IPS-18c (cell line): ENCODE measurements at regions not wholly inside any gene's neighbourhood (a gene's known extent, or its start where the extent isn't known, plus 50 kb on each side); places are given as distances from the start of the nearest gene placed in this dataset.
A peak's percentile ranks its signal among the peaks of the same experiment; 100 is the strongest.

Experiments
- H3K4me3 ChIP-seq: 2 replicates; pipeline ENCODE4 v1.7.0; 2013; ENCODE audit warnings: low read depth, mild to moderate bottlenecking, low read length, moderate library complexity; ENCODE audit not compliant: insufficient read depth
- H3K9me3 ChIP-seq: one replicate; pipeline ENCODE4 v1.6.1; 2013; ENCODE audit warnings: mild to moderate bottlenecking, low read length, moderate library complexity; ENCODE audit not compliant: control insufficient read depth, insufficient read depth

DNA sequence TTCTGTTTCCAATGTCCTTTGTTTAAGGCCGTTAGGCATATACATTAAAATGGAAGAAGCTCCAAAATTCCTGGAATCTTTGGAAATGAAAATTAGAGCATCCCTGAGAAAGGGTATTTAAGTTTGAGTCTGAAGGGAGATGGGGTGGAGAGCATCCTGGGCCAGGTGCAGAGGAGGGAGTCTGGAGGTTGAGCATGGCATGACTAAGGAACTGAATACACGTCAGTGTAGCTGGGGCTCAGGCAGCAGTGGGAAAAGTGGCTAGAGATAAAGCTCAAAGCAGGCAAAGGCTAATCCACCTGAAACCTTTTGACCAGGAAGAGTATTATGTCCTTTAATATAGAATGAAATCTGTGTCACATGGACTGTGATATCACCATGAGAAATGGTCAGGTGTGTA lies 669.0 kb upstream of the RBFOX1 start:
- H3K9me3 ChIP-seq = no peaks in the 10 kb centered on the region
- H3K4me3 ChIP-seq = no peak overlapping the region

DNA sequence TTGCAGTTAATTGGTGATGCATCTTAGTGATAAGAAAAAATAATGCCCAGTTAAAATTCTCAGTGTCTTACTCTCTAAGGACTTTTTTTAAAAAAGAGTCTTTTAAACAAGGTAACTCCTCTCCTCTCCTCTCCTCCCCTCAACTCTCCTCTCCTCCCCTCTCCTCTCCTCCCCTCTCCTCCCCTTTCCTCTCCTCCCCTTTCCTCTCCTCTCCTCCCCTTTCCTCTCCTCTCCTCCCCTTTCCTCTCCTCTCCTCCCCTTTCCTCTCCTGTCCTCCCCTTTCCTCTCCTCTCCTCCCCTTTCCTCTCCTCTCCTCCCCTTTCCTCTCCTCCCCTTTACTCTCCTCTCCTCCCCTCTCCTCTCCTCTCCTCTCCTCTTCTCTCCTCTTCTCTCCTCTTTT lies 675.9 kb upstream of the RBFOX1 start:
- no peaks in the 10 kb centered on the region for H3K9me3 ChIP-seq

DNA sequence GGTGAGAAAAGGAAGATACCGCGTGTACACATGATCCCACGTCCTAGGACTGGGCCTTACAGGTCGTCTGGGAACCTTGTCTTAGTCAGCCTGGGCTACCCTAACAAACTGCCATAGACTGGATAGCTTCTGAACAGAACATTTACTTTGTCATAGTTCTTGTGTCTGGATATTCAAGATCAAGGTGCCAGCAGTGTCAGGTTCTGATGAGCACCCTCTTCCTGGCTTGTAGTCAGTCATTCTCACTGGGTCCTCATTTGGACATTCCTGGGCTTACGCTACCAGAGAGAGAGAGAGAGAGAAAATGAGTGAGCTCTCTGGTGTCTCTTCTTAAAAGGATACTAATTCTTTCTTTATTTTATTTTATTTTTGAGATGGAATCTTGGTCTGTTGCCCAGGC lies 685.8 kb upstream of the RBFOX1 start:
- no peak overlapping the region for H3K4me3 ChIP-seq
- H3K9me3 ChIP-seq = no peaks in the 10 kb centered on the region

More for the DNA sequence above, 675.9 kb upstream of the RBFOX1 start:
- no peak overlapping the region for H3K4me3 ChIP-seq

DNA sequence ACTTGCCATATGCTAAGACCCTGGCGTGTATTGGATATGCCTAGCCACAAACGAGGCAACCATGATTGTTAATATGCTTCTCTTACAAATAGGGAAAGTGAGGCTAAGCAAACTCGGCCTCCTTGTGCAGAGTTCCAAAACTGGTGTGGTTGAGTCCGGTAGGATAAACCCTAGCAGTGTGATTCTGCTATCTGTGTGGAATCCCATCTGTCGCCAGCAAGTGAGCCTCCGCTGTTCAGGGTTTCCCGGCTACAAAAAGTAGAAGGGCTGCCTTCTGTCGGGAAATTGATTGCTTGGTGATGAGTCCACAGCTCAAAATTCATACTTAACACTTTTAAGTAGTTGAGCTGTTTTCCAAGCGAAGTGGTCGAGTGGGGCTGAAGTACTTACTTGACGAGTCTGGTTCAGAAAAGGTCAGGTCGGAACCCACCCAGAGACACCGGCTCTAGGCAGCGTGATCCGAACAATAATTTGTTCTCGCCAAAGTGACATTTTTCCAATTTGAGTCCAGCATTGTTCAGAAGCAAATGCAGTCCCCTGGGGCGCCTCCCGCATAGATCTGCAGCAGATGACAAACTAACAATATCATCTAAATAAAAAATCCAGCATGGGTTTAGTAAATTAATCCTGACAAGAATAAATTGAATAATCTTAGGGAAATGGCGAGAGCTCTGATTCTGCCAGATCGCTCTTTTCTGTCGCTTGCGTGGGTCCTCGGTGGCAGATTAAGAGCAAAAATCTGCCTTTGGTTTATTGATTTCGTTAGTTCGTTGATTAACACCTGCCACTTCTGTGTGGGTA lies 686.7 kb upstream of the RBFOX1 start:
- Histone ChIP-seq H3K9me3 (no peaks in the 10 kb centered on the region), H3K4me3 (no peak overlapping the region)

DNA sequence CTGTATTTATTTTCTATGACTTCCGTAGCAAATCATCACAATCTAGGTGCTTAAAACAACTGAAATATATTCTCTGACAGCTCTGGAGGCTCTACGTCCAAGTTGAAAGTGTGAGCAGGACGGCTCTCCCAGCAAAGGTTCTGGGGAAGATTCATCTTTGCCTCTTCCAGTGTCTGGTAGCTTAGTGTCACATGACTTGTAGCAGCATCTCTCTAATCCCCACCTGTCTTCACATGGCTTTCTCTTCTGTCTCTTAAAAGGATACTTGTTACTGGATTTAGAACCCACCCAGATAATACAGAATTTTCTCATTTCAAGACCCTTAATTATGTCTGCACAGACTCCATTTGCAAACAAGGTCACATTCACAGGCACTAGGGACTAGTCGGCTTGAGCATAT lies 687.7 kb upstream of the RBFOX1 start:
- no peak overlapping the region for H3K4me3 ChIP-seq
- H3K9me3 ChIP-seq = no peaks in the 10 kb centered on the region

DNA sequence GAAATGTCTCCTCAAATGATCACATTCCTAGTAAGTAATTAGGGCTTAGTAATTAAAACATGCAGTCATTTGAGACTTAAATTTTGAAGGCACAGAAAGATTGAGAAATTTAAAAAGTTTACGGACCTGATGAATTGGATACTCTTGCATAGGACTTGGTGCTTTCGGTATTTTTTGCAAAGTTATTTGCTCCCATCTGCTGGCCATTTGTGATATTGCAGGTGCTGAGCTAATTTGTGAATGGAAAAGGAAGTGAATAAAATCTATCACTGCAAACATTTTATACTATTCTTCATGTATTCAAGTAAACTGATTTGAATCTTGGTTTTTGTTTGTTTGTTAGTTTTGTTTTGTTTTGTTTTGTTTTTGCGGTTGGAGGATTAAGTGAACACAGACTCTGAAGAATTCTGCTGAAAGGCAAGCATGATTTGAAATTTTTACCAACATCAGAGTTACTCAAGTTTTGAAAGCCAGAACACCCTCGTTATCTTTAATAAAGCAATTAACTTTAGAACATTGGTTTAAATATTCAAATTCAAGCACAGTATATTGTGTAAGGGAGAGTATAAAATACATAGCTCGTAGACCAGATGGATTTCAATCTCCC lies 689.5 kb upstream of the RBFOX1 start:
- H3K4me3 ChIP-seq = peak overlapping the region; percentile 28; the same call in 1 of the 2 replicates
- no peaks in the 10 kb centered on the region for H3K9me3 ChIP-seq

DNA sequence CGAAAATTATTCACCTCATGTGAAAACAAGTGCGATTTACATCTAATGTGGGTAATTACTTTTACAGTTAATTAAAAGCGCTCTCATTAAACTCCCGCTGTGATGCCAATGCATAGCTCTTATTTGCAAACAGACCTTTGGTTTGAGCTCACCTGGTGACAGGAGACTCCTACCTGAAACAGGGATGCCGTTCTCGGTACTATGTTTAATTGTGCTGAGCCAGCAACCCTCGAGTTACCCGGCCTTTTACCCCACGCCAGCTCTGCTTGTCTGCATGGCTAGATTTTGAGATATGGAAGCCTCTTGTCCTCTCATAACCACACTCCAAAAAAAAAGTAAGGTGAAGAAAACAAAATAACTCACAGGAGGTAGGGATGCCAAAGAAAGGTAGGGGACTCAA lies 690.4 kb upstream of the RBFOX1 start:
- 0 out of 2 replicates have a peak overlapping the region, but pooled peaks have one; percentile 28 for H3K4me3 ChIP-seq
- no peaks in the 10 kb centered on the region for H3K9me3 ChIP-seq

DNA sequence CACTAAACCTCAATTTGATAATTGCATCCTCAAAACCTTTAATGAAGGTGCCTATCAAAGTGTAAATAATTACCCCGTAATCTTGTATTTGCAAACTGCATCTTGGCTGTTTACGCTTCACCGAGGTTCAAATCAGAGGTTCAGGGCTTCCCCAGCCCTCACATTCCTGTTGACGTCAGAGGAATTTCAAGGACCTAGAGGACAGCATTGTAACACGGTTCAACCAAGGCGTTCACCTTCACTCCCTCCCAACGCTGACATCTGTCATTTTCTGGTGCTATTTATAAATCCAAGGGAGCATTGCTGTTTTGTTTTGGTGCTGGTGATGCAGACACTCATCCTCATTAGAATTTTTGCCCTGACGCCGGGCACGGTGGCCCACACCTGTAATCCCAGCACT lies 691.6 kb upstream of the RBFOX1 start:
- H3K4me3 ChIP-seq = no peak overlapping the region
- no peaks in the 10 kb centered on the region for H3K9me3 ChIP-seq

DNA sequence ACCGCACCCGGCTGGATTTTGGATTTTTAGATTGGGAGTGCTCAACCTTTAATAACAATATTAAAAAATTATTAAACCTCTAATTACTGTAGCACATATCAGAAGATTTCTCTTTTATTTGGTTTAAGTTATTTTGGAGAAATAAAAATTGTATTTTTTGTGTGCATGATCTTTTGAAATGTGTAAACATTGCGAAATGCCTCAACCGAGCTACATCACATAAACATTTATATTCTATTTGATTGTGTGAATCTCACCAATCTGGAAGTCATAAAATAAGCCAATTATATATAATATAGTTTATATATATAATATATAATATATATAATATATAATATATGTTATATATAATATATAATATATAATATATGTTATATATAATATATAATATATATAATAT lies 696.2 kb upstream of the RBFOX1 start:
- Histone ChIP-seq H3K9me3 (no peaks in the 10 kb centered on the region), H3K4me3 (no peak overlapping the region)

DNA sequence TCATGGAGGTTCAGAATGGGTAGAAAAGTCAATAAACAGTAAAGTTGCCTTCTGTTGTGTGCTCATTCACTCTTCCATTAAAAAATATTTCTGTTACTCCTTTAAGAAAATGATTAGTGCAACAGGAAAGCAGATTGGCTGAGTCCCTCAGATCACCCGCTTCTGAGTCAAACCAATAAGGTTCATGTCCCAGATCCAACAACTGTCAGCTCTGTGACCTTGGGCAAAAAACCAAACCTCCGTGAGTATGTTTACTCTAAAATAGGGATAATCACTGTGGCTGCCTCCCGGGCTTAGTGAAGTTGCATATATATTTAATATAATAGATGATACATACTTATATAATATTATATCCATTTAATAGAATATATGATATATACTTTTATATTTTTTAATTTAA lies 698.5 kb upstream of the RBFOX1 start:
- Histone ChIP-seq H3K4me3 (no peak overlapping the region), H3K9me3 (no peaks in the 10 kb centered on the region)

DNA sequence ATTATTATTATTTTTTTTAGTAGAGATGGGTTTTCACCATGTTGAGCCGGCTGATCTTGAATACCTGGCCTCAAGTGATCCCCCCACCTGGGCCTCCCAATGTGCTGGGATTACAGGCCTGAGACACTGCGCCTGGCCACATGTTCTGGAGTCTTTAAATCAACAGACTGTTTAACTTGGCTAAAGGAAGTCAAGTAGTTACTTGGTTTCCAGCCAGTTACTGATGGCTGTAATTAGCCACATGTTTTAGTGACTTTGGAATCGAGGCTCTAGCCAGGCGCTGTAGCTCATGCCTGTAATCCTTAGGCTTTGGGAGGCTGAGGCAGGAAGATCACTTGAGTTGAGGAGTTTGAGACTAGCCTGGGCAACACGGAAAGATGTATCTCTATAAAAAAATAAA lies 699.2 kb upstream of the RBFOX1 start:
- Histone ChIP-seq H3K9me3 (no peaks in the 10 kb centered on the region), H3K4me3 (no peak overlapping the region)

DNA sequence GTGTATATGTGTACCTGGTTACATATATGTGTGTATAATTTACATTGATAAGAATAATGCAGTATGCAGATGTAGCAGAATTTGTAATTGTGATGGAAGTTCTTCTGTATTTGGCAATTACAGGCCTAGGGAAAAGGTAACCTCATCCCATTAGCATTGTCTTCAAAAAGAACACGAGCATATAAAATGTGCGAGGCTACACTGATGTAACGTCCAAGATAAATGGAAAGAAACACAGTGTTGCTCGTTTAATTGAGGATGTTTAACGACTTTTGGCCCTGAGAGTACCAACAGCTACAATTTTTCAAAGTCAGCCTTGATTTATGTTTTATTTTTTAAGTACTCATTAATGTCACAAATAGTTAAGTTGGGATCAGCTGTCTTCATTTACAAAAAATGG lies 703.5 kb upstream of the RBFOX1 start:
- Histone ChIP-seq H3K9me3 (no peaks in the 10 kb centered on the region), H3K4me3 (no peak overlapping the region)

DNA sequence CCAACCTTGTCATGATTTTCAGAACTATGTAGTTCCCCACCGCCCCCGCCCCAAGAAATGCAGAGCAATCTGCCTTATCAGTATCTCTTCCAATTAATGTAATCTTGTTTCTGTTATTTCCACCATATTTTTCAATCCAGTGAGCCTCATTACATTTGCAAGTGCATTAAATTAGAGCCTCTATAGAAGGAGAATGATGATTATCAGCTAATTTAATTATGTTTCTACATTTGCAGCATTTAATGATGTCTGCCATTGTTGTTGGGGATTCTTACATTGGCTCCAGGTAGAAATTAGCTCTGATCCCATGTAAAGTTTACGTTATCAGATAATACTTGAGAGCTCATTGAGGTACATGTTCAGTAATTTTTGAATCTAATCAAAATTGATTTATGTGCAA lies 707.0 kb upstream of the RBFOX1 start:
- no peak overlapping the region for H3K4me3 ChIP-seq
- H3K9me3 ChIP-seq = no peaks in the 10 kb centered on the region

DNA sequence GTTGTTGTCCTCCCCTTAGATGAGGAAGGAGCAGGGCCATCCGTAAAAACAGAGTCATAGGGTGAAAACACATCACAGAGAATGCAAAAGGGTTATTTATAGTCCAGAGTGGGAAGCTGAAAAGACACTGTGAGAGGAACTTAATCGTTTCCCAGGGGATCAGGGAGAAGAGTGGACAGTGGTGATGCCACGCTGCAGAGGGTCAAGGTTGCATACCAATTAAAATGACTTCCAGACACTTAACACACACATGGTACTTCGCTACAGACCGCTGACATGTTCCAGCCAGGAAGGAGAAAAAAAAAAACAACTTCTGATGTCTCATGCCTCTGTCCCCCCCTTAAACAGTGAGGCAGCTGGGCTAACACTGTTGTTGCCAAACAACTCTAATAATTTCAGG lies 713.8 kb upstream of the RBFOX1 start:
- Histone ChIP-seq H3K9me3 (no peaks in the 10 kb centered on the region), H3K4me3 (no peak overlapping the region)

DNA sequence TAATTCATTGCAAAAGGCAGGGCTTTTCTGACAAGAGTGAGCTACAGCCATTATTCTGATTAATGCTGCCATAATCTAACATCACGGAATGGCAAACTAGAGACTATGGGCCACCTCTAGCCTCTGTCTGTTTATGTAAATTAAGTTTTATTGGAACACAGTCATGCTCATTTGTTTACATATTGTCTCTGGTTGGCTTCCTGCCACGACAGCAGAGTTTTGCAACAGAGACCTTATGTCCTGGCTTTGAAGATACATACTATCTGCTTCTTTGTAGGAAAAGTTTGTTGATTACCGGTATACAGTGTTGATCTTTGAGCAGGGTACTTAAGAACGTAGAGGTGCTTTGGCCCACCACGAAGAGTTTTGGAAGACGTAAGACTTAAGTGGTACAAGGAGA lies 715.9 kb upstream of the RBFOX1 start:
- no peak overlapping the region for H3K4me3 ChIP-seq

DNA sequence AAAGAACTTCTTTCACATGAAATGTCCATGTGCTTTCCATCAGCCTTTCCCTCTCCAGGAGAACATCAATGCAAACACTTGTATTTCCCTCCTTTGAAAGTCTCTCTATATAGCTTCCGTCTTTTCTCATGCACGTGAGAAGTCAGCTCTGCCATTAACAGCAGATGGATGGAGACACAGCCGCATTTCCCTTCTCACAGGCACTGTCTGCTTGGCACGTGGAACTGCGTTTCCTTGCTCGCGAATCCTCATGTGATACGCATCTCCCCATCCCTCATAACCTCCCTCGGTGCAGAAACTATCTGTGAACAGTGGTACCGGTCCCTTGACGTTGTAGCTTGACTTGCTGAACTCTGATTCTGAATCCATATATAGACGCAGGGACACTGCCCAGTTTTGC lies 717.0 kb upstream of the RBFOX1 start:
- H3K9me3 ChIP-seq = no peaks in the 10 kb centered on the region
- no peak overlapping the region for H3K4me3 ChIP-seq

More for the DNA sequence above, 715.9 kb upstream of the RBFOX1 start:
- no peaks in the 10 kb centered on the region for H3K9me3 ChIP-seq

DNA sequence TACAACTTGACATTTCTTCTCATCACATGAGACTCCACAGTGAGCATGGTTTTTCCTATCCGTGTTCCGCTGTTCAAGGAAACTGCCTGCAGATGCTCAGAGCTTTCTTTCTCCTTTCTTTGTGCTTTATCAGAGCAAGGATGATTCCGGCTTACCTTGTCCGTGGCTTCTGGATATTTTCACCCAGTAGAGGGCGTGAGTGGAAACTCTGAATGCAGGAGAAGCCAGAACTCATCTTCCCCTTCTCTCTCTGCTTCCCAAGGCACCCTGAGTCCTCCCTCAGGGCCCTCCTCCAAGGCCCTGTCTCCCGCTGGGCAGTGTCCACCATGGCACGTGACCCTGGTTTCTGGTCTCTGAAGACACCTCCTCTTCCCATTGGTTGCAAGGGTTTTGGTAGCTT lies 721.1 kb upstream of the RBFOX1 start:
- peaks cover 3% of the 10 kb centered on the region for H3K9me3 ChIP-seq
- H3K4me3 ChIP-seq = no peak overlapping the region

DNA sequence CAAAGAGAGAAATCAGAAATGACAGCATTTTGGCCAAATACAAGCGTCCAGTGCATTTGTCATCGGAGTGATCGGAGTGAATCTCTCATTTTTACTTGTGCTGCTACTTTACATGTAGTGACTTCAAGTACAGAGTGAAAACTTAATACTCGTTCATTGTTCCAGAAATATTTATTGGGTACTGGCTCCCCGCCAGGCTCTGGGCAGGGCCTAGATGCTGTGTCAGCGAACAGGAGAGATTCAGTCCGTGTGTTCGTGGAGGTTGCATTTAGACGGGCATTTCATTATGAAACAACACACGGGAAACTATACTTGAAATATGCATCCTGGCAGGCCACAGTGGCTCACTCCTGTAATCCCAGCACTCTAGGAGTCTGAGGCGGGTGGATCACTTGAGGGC lies 727.2 kb upstream of the RBFOX1 start:
- Histone ChIP-seq H3K9me3 (peaks cover 3% of the 10 kb centered on the region), H3K4me3 (no peak overlapping the region)
